OCI-LY7 (cell line): ENCODE measurements at regions not wholly inside any gene's neighbourhood (a gene's known extent, or its start where the extent isn't known, plus 50 kb on each side); places are given as distances from the start of the nearest gene placed in this dataset.

ENCODE experiments used
- BruUV-seq: library from RNA; stranded (reverse); fragments of 400-500 nt; replicated peaks from 2 replicates; lab custom pipeline; 2021; lab: Mats Ljungman, UMichigan
- CTCF ChIA-PET: fragments of 300-600 bp; sonication (Branson Sonifier 250); formaldehyde crosslinking; loops from one replicate; lab custom pipeline; 2022; ENCODE audit warnings: antibody characterized with exemption; ENCODE audit not compliant: unreplicated experiment; lab: Charles Lee
- POLR2A ChIA-PET: fragments of 300-600 bp; sonication (Branson Sonifier 250); formaldehyde crosslinking; loops from one replicate; lab custom pipeline; 2022; ENCODE audit warnings: antibody characterized with exemption; lab: Charles Lee
- DNase-seq: peaks from one replicate; pipeline ENCODE4 v3.0.0-alpha.2; 2015; ENCODE audit warnings: low spot score
- H2AFZ ChIP-seq: fragments of 200-600 bp; sonication (generic), shearing (Covaris generic); 2 replicates; pipeline ENCODE4 v1.6.1; 2014; ENCODE audit warnings: mild to moderate bottlenecking, antibody characterized with exemption, low read length, moderate library complexity
- H3K27ac ChIP-seq: fragments of 200-600 bp; sonication (generic); 2 replicates; pipeline ENCODE4 v1.5.1; 2014; ENCODE audit warnings: mixed run types, low read depth, mild to moderate bottlenecking, moderate library complexity, low read length, inconsistent platforms; ENCODE audit not compliant: poor library complexity, severe bottlenecking
- H3K36me3 ChIP-seq: fragments of 200-600 bp; sonication (generic); 2 replicates; pipeline ENCODE4 v1.6.1; 2014; ENCODE audit warnings: mild to moderate bottlenecking, antibody characterized with exemption, low read length, moderate library complexity, mixed read lengths; ENCODE audit not compliant: insufficient read depth
- H3K4me1 ChIP-seq: fragments of 200-600 bp; sonication (generic); 2 replicates; pipeline ENCODE4 v1.5.1; 2014; ENCODE audit warnings: mild to moderate bottlenecking, low read length; ENCODE audit not compliant: insufficient read depth, poor library complexity, severe bottlenecking
- H3K4me2 ChIP-seq: fragments of 200-600 bp; sonication (generic); 2 replicates; pipeline ENCODE4 v1.6.1; 2014; ENCODE audit warnings: mild to moderate bottlenecking, low read length
- H3K4me3 ChIP-seq: fragments of 200-600 bp; sonication (generic); 2 replicates; pipeline ENCODE4 v1.5.1; 2014; ENCODE audit warnings: mild to moderate bottlenecking, low read depth, low read length; ENCODE audit not compliant: poor library complexity, severe bottlenecking
- H3K79me2 ChIP-seq: fragments of 200-600 bp; sonication (generic); 2 replicates; pipeline ENCODE4 v1.6.1; 2016; ENCODE audit warnings: low read depth, mild to moderate bottlenecking, low read length, moderate library complexity, mixed read lengths; ENCODE audit not compliant: insufficient read depth
- H3K9me2 ChIP-seq: fragments of 200-600 bp; sonication (generic); 2 replicates; pipeline ENCODE4 v1.6.1; 2016; ENCODE audit warnings: mild to moderate bottlenecking, low read length, mixed read lengths; ENCODE audit not compliant: insufficient read depth
- H3K9me3 ChIP-seq: fragments of 200-600 bp; sonication (generic); 2 replicates; pipeline ENCODE4 v1.6.1; 2014; ENCODE audit warnings: mild to moderate bottlenecking, mixed run types, low read length, mixed read lengths
- H4K20me1 ChIP-seq: fragments of 200-600 bp; sonication (generic); 2 replicates; pipeline ENCODE4 v1.6.1; 2014; ENCODE audit warnings: mild to moderate bottlenecking, antibody characterized with exemption, low read length, moderate library complexity, mixed read lengths; ENCODE audit not compliant: insufficient read depth
- EZH2phosphoT487 ChIP-seq: fragments of 200-600 bp; sonication (generic); IDR thresholded peaks from 2 replicates; pipeline ENCODE4 v1.6.1; 2018; ENCODE audit warnings: low read depth, borderline replicate concordance, mild to moderate bottlenecking, mixed run types, antibody characterized with exemption, low read length, moderate library complexity, mixed read lengths
- intact Hi-C: fragments of 100-400 bp; cut with micrococcal nuclease; formaldehyde crosslinking; loops from one replicate; pipeline ENCODE4 v1.10.0; 2022; ENCODE audit not compliant: unreplicated experiment
- TF ChIP-seq, protein P1 (sequence below): fragments of 200-600 bp; sonication (generic); conservative IDR thresholded peaks from 2 replicates; pipeline ENCODE4 v1.5.1; 2014; ENCODE audit warnings: mild to moderate bottlenecking, antibody characterized with exemption, low read length, moderate library complexity, mixed read lengths

DNA sequence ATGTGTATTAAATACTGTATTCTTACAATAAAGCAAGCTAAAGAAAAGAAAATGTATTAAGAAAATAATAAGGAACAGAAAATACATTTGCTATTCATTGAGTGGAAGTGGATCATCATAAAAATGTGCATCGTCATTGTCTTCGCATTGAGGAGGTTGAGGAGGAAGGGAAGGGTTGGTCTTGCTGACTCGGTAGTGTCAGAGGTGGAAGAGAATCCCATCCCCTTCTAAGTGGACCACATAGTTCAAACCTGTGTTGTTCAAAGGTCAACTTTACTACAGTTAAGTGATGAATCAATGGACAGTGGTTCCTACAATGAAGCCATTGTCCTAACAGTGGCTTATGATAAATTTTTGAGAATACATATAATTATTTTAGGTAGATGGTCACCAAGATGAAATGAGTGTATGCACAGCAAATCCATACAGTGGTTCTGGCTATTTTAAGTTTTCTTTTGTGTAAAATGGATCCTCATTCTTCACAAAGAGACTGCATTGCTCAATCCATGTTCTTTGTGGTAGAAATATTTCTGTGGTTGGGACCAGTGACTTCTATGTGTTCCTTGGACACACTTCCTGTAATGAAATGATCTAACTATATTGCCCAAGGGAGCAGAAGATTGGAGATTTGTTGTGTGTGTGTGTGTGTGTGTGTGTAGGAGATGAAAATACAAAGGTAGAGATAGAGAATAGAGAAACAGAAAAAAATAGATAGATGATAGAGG, 556.4 kb upstream of the AMELY start:
- TF ChIP-seq, protein P1, sequence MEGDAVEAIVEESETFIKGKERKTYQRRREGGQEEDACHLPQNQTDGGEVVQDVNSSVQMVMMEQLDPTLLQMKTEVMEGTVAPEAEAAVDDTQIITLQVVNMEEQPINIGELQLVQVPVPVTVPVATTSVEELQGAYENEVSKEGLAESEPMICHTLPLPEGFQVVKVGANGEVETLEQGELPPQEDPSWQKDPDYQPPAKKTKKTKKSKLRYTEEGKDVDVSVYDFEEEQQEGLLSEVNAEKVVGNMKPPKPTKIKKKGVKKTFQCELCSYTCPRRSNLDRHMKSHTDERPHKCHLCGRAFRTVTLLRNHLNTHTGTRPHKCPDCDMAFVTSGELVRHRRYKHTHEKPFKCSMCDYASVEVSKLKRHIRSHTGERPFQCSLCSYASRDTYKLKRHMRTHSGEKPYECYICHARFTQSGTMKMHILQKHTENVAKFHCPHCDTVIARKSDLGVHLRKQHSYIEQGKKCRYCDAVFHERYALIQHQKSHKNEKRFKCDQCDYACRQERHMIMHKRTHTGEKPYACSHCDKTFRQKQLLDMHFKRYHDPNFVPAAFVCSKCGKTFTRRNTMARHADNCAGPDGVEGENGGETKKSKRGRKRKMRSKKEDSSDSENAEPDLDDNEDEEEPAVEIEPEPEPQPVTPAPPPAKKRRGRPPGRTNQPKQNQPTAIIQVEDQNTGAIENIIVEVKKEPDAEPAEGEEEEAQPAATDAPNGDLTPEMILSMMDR = no peak
- TF ChIP-seq EZH2phosphoT487 = no peak
- no peak overlapping the region for H3K4me2 ChIP-seq
- no peak overlapping the region for H3K27ac ChIP-seq
- intact Hi-C loops = no loop called here
- H3K79me2 ChIP-seq = no peaks in the 10 kb centered on the region
- ChIA-PET POLR2A (no interaction called here), CTCF (no interaction called here)
- H3K9me3 ChIP-seq = no peaks in the 10 kb centered on the region
- H3K4me1 ChIP-seq = no peaks in the 10 kb centered on the region
- no peak for DNase-seq
- no TSS peak for BruUV-seq
- H3K36me3 ChIP-seq = no peaks in the 10 kb centered on the region
- no peaks in the 10 kb centered on the region for H4K20me1 ChIP-seq
- H3K4me3 ChIP-seq = no peak overlapping the region
- H2AFZ ChIP-seq = no peak overlapping the region
- no peaks in the 10 kb centered on the region for H3K9me2 ChIP-seq

DNA sequence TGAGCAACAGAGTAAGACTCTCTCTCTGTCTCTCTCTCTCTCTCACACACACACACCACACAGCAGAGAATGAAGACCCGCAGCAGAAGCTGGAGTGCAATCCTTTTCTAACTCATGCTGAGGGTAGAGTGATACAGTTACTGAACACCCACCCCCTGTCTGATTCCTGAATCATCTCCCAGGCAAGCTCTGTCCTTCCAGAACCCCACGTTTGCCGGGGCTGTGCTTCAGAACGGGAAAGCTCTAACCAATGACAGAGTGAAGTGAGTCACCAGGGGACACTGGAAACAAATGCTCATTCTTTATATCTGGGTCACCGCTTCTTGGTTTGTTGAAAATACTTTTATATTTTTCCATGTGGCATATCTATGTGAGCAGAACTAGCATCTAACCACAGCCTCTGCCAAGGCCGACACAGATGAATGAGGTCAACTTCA, 553.7 kb upstream of the AMELY start:
- TF ChIP-seq, protein P1 = no peak
- no peak for TF ChIP-seq EZH2phosphoT487
- Histone ChIP-seq H3K79me2 (no peaks in the 10 kb centered on the region), H3K4me1 (no peaks in the 10 kb centered on the region), H2AFZ (no peak overlapping the region), H3K36me3 (no peaks in the 10 kb centered on the region), H3K9me2 (no peaks in the 10 kb centered on the region), H4K20me1 (no peaks in the 10 kb centered on the region), H3K4me2 (no peak overlapping the region), H3K4me3 (no peak overlapping the region), H3K9me3 (no peaks in the 10 kb centered on the region), H3K27ac (no peak overlapping the region)
- BruUV-seq = no TSS peak
- POLR2A ChIA-PET = no interaction called here
- DNase-seq = no peak
- intact Hi-C loops = no loop called here
- CTCF ChIA-PET = no interaction called here

DNA sequence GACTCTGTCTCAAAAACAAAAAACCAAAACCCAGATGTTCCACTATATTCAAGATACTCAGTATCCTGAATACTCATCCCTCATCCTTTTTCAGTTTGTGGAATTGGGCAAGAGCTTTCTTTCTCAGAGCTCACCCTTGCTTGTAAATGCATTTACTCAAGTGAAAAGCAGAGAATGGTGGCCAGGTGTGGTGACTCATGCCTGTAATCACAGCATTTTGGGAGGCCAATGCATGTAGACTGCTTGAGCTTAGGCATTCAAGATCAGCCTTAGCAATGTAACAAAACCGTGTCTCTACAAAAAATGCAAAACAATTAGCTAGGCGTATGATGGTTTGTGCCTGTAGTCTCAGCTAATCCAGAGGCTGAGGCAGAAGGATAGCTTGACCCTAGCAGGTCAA, 553.2 kb upstream of the AMELY start:
- intact Hi-C loops = no loop called here
- no peak overlapping the region for H3K27ac ChIP-seq
- BruUV-seq = no TSS peak
- no peaks in the 10 kb centered on the region for H4K20me1 ChIP-seq
- no peak overlapping the region for H3K4me2 ChIP-seq
- ChIA-PET POLR2A (no interaction called here), CTCF (no interaction called here)
- no peaks in the 10 kb centered on the region for H3K4me1 ChIP-seq
- H3K4me3 ChIP-seq = no peak overlapping the region
- H3K36me3 ChIP-seq = no peaks in the 10 kb centered on the region
- H3K9me3 ChIP-seq = no peaks in the 10 kb centered on the region
- H3K79me2 ChIP-seq = no peaks in the 10 kb centered on the region
- no peak overlapping the region for H2AFZ ChIP-seq
- TF ChIP-seq, protein P1 = no peak
- no peak for TF ChIP-seq EZH2phosphoT487
- no peaks in the 10 kb centered on the region for H3K9me2 ChIP-seq
- no peak for DNase-seq
